ENCODE measurements at regions not wholly inside any gene's neighbourhood (a gene's known extent, or its start where the extent isn't known, plus 50 kb on each side); places are given as distances from the start of the nearest gene placed in this dataset.

DNA sequence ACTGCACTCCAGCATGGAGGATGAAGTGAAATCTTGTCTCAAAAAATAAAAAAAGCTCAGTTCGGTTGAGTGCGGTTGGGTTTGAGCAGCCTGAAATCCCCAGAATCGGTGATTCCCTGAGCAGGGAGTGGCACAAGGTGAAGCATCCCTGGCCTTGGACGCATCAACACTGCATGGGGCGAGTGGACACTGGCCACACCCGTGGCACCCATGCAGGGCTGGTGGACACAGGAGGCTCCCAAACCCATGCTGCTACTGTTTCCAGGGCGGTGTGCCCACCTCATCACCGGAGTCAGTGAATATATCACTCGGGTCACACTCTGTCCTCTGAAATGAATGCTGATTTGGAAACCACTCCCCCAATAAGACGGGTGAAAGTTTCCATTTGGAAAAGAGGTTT is 53.4 kb upstream of the ACTRT2 start:
- peak in 3 of 4 donors; percentile 15 to 27 (median 27) for ATAC-seq
- Histone ChIP-seq H3K27ac (peak overlapping the region; percentile 42 to 70 (median 55)), H3K27me3 (no peaks in the 10 kb centered on the region), H3K4me3 (no peak overlapping the region), H3K36me3 (no peaks in the 10 kb centered on the region), H3K9me3 (no peaks in the 10 kb centered on the region), H3K4me1 (peaks cover 0 to 7% (median 7%) of the 10 kb centered on the region in 3 donors)
- 42 to 47% methylated on average over 10 of the region's 10 CpGs for WGBS, 2 donors
- peak in 2 of 6 donors; percentile 34 to 45 for DNase-seq
- TF ChIP-seq, protein P1, sequence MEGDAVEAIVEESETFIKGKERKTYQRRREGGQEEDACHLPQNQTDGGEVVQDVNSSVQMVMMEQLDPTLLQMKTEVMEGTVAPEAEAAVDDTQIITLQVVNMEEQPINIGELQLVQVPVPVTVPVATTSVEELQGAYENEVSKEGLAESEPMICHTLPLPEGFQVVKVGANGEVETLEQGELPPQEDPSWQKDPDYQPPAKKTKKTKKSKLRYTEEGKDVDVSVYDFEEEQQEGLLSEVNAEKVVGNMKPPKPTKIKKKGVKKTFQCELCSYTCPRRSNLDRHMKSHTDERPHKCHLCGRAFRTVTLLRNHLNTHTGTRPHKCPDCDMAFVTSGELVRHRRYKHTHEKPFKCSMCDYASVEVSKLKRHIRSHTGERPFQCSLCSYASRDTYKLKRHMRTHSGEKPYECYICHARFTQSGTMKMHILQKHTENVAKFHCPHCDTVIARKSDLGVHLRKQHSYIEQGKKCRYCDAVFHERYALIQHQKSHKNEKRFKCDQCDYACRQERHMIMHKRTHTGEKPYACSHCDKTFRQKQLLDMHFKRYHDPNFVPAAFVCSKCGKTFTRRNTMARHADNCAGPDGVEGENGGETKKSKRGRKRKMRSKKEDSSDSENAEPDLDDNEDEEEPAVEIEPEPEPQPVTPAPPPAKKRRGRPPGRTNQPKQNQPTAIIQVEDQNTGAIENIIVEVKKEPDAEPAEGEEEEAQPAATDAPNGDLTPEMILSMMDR (IDR thresholded peaks at IDR 0.05), result no peak
- intact Hi-C loops (cut with DNase I), result no loop called here
- no peak for FAIRE-seq

DNA sequence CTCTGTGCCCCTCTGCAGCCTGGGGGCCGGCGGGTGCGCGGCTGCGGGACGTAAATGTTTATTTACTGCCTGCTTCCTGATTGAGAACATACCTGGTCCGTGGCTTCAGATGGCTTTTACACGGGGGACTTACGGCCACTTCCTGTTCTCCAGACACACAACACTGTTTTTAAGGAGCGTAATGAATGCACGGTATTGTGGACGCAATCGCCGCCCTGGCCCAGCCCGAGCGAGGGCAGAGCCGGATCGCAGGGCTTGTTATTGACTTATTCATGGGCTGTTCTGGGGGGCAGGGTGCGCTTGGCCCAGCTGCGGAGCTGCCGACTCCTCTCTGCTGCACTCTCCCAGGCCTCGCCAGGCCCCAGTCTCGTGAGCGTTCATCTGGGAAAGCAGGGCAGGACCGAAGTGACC is 52.8 kb upstream of the ACTRT2 start:
- no peak for FAIRE-seq
- Histone ChIP-seq H3K27ac (peak overlapping the region; percentile 59 to 70 (median 66)), H3K4me3 (no peak overlapping the region), H3K36me3 (no peaks in the 10 kb centered on the region), H3K27me3 (no peaks in the 10 kb centered on the region), H3K4me1 (peaks cover 0 to 7% (median 7%) of the 10 kb centered on the region in 3 donors), H3K9me3 (no peaks in the 10 kb centered on the region)
- 15 to 23% methylated on average over 25 of the region's 25 CpGs for WGBS, 2 donors
- peak in 4 of 6 donors; percentile 40 to 63 (median 52) for DNase-seq
- ATAC-seq, result peak; percentile 41 to 76 (median 69)
- intact Hi-C loops (cut with DNase I), result no loop called here
- TF ChIP-seq, protein P1 (IDR thresholded peaks at IDR 0.05), result no peak

DNA sequence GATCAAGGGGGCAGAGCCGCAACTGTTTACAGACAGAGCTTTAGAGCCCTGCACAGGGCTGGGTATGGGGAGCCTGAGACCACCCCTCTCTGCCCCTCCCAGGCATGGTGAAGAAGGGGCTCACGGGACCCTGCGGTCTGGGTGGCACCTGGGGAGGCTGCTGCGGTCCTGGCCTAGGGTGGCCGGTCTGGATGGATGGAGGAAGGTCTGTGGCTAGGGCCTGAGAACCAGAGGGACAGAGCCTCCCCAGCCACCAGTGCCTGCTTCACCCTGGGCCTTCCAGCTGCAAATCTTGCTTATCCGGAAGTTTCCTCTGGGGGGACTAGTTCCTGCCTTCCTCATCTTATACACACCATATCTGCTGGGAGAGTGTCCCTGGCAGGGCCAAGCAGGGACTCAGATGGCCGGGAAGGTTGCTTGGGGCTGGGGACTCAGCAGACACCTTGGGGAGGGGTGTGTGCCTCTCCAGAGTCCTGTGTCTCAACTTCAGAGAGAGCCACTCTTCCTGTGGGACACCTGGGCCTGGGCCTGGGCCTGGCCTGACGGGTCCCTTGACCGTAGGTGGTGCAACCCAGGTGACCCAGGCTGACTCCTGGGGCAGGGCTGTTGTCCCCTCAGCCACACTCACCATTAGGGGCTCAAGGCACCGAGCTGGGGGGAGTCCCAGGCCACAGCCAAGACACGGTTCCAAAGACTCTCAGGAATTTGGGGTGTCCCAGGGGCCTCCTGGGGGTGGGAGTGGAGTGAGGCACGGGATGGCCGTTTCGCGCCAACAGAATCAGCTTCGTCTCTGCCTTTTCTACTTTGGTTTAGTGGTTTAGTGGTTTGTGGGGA is 52.0 kb upstream of the ACTRT2 start:
- Histone ChIP-seq H3K27ac (peak overlapping the region; percentile 59 to 70 (median 66)), H3K36me3 (no peaks in the 10 kb centered on the region), H3K4me1 (peaks cover 0 to 7% (median 7%) of the 10 kb centered on the region in 3 donors), H3K27me3 (no peaks in the 10 kb centered on the region), H3K4me3 (no peak overlapping the region), H3K9me3 (no peaks in the 10 kb centered on the region)
- 86 to 93% methylated on average over 16 of the region's 16 CpGs for WGBS, 2 donors
- FAIRE-seq (no peak), ATAC-seq (no peak), DNase-seq (peak in 2 of 6 donors; percentile 40 to 52)
- intact Hi-C loops (cut with DNase I), result no loop called here
- TF ChIP-seq, protein P1 (IDR thresholded peaks at IDR 0.05), result no peak

DNA sequence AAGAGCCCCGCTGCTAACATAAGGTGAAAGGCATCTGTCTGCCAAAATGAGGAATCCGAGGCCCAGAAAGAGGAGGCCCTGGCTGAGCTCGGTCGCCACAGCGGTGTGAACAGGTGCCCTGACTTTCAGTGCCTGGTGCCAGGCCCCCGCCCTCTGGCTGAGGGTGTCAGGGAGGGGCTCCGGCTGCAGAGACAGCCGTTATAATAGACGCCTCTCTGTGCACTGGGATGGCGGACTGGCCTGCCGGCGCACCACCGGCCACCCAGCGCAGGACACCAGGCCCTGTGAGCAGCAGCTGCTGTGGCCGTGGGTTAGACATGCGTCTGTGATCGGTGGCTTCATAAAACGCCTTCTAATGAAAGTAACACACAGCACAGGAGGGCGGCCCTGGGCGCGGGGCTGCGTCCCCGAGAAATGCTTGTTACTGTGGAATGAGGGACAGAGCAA is 51.4 kb upstream of the ACTRT2 start:
- H3K9me3 ChIP-seq, result no peaks in the 10 kb centered on the region
- TF ChIP-seq, protein P1 (IDR thresholded peaks at IDR 0.05), result no peak
- no peaks in the 10 kb centered on the region for H3K27me3 ChIP-seq
- no peak for FAIRE-seq
- no peak overlapping the region for H3K4me3 ChIP-seq
- DNase-seq, result peak in 2 of 6 donors; percentile 43 to 48
- 90 to 94% methylated on average over 22 to 23 of the region's 23 CpGs for WGBS, 2 donors
- no peaks in the 10 kb centered on the region for H3K36me3 ChIP-seq
- H3K27ac ChIP-seq, result no peak overlapping the region
- peaks cover 0 to 8% (median 7%) of the 10 kb centered on the region in 3 donors for H3K4me1 ChIP-seq
- no peak for ATAC-seq
- intact Hi-C loops (cut with DNase I), result no loop called here

Data from pancreas (tissue), 10 donors.